ENCODE measurements at regions not wholly inside any gene's neighbourhood (a gene's known extent, or its start where the extent isn't known, plus 50 kb on each side); places are given as distances from the start of the nearest gene placed in this dataset.

- no peak for DNase-seq
These were observed 389.3 kb downstream of the PMP22 start for GRCh38 chr17:14875557-14876412.

GRCh38 chr17:14873996-14874395 is 391.1 kb downstream of the PMP22 start:
- DNase-seq = no peak

- DNase-seq = no peak
These were observed 391.6 kb downstream of the PMP22 start for GRCh38 chr17:14873540-14873939.

GRCh38 chr17:14871921-14872320 is 393.2 kb downstream of the PMP22 start:
- DNase-seq = no peak

GRCh38 chr17:14866266-14866665 is 398.9 kb downstream of the PMP22 start:
- DNase-seq = no peak

GRCh38 chr17:14864127-14864526 is 401.0 kb downstream of the PMP22 start:
- DNase-seq = no peak

GRCh38 chr17:14859542-14859941 is 405.6 kb downstream of the PMP22 start:
- no peak for DNase-seq

- DNase-seq = no peak
These were observed 408.9 kb downstream of the PMP22 start for GRCh38 chr17:14856176-14856575.

- no peak for DNase-seq
These were observed 410.4 kb downstream of the PMP22 start for GRCh38 chr17:14854691-14855090.

GRCh38 chr17:14845591-14846281 is 419.4 kb downstream of the PMP22 start:
- DNase-seq = no peak

GRCh38 chr17:14843086-14843795 is 421.9 kb downstream of the PMP22 start:
- DNase-seq = no peak

GRCh38 chr17:14840616-14841231 is 424.4 kb downstream of the PMP22 start:
- no peak for DNase-seq

GRCh38 chr17:14838567-14838966 is 426.6 kb downstream of the PMP22 start:
- DNase-seq = no peak

- no peak for DNase-seq
These were observed 431.8 kb downstream of the PMP22 start for GRCh38 chr17:14833201-14833785.

- DNase-seq = no peak
These were observed 433.6 kb downstream of the PMP22 start for GRCh38 chr17:14831491-14831890.

- DNase-seq = no peak
These were observed 437.7 kb downstream of the PMP22 start for GRCh38 chr17:14827396-14827919.

- no peak for DNase-seq
These were observed 438.8 kb downstream of the PMP22 start for GRCh38 chr17:14826358-14826757.

GRCh38 chr17:14818469-14818868 is 446.7 kb downstream of the PMP22 start:
- no peak for DNase-seq

- no peak for DNase-seq
These were observed 450.0 kb downstream of the PMP22 start for GRCh38 chr17:14815079-14815478.

- peak; percentile 4 for DNase-seq
These were observed 451.3 kb downstream of the PMP22 start for GRCh38 chr17:14813649-14814370.

GRCh38 chr17:14808425-14808824 is 456.7 kb downstream of the PMP22 start:
- no peak for DNase-seq

GRCh38 chr17:14805348-14805747 is 459.8 kb downstream of the PMP22 start:
- no peak for DNase-seq

Data from NCI-H1694 treated with DMSO at 0.1 percent for 48 hours (cell line).